ENCODE measurements at regions not wholly inside any gene's neighbourhood (a gene's known extent, or its start where the extent isn't known, plus 50 kb on each side); places are given as distances from the start of the nearest gene placed in this dataset.

DNA sequence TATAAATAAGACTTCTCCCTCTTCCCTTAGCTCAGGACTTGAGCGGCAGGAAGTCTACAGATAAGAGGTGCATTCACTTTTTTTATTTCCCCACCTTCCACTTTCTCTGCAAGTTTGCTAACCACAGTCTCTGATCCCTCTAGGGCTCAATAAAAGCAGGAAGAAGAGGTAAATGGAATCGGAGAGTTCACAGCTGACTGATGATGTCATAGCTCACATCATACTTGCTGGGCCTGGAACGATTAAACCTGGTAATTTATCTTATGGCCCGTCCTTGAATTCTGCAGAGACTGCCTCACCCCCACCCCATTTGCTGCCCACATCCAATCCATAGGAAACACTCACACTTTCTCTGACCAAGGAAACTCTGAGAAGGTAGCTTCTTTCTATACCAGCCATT is 62.9 kb downstream of the DRD1 start:
- no peak for DNase-seq (ENCODE audit: insufficient read length, low spot score)
- FAIRE-seq, result no peak
- TF ChIP-seq CTCF (IDR thresholded peaks at IDR 0.05; ENCODE audit: insufficient read depth, missing control alignments), result no peak

GRCh38 chr5:175380701-175381100 is 63.3 kb downstream of the DRD1 start:
- no peak for DNase-seq (ENCODE audit: insufficient read length, low spot score)
- no peak for FAIRE-seq
- no peak for TF ChIP-seq CTCF (IDR thresholded peaks at IDR 0.05; ENCODE audit: insufficient read depth, missing control alignments)

- TF ChIP-seq CTCF (IDR thresholded peaks at IDR 0.05; ENCODE audit: insufficient read depth, missing control alignments), result no peak
- FAIRE-seq, result no peak
- no peak for DNase-seq (ENCODE audit: insufficient read length, low spot score)
These were observed 64.1 kb downstream of the DRD1 start for GRCh38 chr5:175379867-175380266.

- DNase-seq (ENCODE audit: insufficient read length, low spot score), result no peak
- no peak for FAIRE-seq
- no peak for TF ChIP-seq CTCF (IDR thresholded peaks at IDR 0.05; ENCODE audit: insufficient read depth, missing control alignments)
These were observed 65.4 kb downstream of the DRD1 start for GRCh38 chr5:175378444-175379028.

- FAIRE-seq (no peak), DNase-seq (ENCODE audit: insufficient read length, low spot score) (no peak)
- no peak for TF ChIP-seq CTCF (IDR thresholded peaks at IDR 0.05; ENCODE audit: insufficient read depth, missing control alignments)
These were observed 66.2 kb downstream of the DRD1 start for GRCh38 chr5:175377816-175378215.

DNA sequence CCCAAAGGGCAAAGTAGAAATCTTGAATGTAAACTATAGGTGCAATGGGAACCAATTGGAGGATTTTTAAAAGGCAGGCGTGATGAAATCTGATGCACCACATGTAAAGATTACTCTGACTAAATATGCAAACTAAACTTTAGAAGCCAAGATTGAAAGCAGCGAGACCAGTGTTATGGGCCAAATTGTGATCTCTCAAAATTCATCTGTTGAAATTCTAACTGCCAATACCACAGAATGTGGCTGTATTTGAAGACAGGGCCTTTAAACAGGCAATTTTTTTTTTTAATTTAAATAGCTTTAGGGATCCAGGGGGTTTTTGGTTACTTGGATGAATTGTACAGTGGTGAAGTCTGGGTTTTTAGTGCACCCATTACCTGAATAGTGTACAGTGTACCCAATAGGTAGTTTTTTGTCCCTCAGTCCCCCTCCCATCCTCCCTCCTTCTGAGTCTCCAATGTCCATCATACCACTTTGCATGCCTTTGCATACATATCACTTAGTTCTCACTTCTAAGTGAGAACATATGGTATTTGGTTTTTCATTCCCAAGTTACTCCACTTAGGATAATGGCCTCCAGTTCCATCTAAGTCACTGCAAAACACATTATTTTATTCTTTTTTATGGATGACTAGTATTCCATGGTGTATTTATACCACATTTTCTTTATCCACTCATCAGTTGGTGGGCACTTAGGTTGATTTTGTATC is 69.7 kb downstream of the DRD1 start:
- no peak for FAIRE-seq

More for the DNA sequence above, 69.7 kb downstream of the DRD1 start:
- no peak for DNase-seq (ENCODE audit: insufficient read length, low spot score)
- no peak for TF ChIP-seq CTCF (IDR thresholded peaks at IDR 0.05; ENCODE audit: insufficient read depth, missing control alignments)
